Activated CD8-positive, alpha-beta memory T cell treated with anti-CD3 and anti-CD28 coated beads, Interleukin-2, amount 50 U/mL, for 48 hours (primary cell): ENCODE measurements at regions not wholly inside any gene's neighbourhood (a gene's known extent, or its start where the extent isn't known, plus 50 kb on each side); places are given as distances from the start of the nearest gene placed in this dataset.
"Not testable (repeated sequence)": the region's sequence is repeated elsewhere in the genome, so short reads cannot be mapped to it uniquely, and the experiment has no call there.

Experiments used
- DNase-seq: peaks from one replicate; pipeline ENCODE4 v3.0.0-alpha.2; 2020

- DNase-seq, result no peak
These were observed 112.0 kb upstream of the SLC38A2 start for GRCh38 chr12:46484396-46485061.

DNA sequence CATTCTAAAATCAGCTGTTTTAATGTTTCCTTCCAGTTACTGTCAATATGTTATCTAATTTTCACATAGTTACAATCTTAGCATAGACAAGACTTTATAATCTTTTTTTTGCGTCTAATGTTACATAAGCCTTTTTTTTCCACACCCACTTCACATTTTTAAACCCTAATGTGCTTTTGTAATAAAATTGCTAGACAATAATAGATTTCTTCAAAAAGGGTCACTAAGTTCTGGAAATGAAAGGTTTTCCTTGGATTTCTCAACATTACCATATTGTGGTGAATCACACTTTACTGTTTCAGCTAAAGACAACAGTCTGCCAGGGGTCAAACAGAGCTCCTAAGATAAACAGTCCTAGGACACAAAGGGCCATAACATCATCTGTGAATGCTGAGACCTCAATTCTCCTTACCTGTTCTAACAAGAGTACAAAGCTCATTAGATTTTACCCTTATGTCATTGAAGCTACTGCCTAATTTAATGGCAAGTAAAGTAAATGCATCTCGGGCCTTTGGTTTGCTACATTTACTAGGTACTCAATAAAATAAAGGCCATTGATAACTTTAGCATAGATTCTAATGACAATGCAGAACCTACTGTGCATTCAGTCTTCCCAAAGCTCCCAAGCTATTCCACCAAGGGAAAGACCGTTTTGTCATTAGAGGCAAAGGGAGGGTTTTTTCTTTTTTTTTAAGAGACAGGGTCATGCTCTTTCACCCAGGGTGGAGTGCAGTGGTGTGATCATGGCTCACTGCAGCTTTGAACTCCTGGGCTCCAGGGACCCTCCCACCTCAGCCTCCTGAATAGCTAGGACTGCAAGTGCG lies 111.2 kb upstream of the SLC38A2 start:
- no peak for DNase-seq

GRCh38 chr12:46480724-46481123 lies 108.2 kb upstream of the SLC38A2 start:
- DNase-seq, result no peak

DNA sequence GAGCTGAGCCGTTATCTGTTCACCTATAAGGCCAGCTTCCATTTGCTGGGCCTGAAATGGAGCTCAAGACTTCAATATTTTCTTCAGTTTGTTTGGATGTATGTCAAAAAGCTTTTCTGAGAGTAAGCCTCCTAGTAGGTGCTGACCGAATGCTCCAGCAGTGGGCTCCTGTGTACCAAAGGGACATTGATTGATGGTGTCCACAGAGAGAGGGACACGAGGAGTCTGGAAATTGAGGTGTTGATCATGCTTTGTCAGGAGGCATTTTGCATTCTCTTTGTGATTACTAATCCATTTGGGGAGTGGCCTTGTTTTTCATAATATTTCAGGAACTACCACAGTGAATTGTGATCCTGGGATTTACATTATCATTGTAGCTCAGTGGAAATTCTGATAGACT lies 107.7 kb upstream of the SLC38A2 start:
- no peak for DNase-seq

DNA sequence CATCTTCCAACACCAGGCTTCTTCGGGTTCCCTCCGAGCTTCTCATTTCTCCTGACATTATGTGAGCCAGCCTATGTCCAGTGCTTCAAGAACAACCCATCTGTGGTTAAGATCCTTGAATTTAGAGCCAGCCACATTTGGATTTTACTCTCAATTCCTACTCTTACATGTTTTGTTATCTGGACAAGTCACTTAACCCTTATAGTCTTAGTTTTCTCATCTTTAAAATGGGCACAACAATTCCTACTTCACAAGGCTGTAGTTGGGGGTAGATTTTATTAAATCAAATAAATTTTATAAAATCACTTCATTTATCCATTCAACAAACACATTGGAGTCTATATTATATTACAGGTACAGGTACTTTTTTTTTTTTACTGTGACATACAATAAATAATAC lies 105.5 kb upstream of the SLC38A2 start:
- no peak for DNase-seq

GRCh38 chr12:46477541-46477940 lies 105.0 kb upstream of the SLC38A2 start:
- DNase-seq, result no peak

- no peak for DNase-seq
These were observed 103.5 kb upstream of the SLC38A2 start for GRCh38 chr12:46475972-46476645.

DNA sequence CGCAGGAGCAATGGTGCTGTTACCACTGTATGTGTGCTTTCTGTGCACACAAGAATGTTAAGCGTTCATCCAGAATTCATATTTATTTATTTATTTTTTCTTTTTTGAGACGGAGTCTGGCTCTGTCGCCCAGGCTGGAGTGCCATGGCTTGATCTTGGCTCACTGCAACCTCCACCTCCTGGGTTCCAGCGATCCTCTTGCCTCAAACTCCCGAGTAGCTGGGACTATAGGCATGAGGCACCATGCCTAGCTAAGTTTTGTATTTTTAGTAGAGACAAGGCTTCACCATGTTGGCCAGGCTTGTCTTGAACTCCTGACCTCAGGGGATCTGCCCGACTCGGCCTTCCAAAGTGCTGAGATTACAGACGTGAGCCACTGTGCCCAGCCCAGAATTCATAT lies 101.8 kb upstream of the SLC38A2 start:
- not testable (repeated sequence) for DNase-seq

DNA sequence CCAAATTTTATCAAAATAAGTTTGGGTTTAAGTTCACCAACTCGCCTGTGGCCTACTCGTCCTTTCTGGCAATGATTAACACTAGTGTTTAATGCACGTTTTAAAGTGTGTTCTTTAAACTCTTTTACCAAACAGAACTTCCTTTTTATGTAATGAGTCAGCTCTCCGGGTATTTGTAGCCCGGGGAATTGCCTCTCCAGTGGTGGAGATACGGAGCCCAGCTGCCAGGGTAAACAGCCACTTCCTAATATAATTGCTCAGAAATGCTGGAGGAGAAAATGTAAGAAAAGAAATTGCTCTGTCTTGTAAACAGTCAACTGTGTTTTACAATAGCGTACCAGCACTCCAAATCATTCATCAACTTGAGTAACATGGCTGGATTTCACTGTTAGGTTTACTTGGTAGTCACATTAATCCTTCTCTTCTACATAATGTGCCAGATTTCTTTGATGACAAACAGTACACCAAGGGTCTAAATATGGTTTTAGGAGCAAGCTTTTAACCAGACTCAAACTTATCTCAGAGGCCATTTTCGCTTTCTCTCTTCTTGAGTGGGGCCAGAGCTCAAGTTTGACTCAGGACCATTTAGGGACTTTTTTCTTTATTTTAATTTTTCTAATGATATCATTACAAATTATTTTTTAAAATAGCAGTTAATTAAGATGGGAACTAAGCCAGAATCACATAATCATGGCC lies 101.2 kb upstream of the SLC38A2 start:
- no peak for DNase-seq

- DNase-seq, result no peak
These were observed 100.5 kb upstream of the SLC38A2 start for GRCh38 chr12:46472893-46473633.

GRCh38 chr12:46472144-46472705 lies 99.7 kb upstream of the SLC38A2 start:
- DNase-seq, result no peak

GRCh38 chr12:46471404-46471803 lies 98.8 kb upstream of the SLC38A2 start:
- no peak for DNase-seq

- no peak for DNase-seq
These were observed 98.4 kb upstream of the SLC38A2 start for GRCh38 chr12:46470975-46471374.

DNA sequence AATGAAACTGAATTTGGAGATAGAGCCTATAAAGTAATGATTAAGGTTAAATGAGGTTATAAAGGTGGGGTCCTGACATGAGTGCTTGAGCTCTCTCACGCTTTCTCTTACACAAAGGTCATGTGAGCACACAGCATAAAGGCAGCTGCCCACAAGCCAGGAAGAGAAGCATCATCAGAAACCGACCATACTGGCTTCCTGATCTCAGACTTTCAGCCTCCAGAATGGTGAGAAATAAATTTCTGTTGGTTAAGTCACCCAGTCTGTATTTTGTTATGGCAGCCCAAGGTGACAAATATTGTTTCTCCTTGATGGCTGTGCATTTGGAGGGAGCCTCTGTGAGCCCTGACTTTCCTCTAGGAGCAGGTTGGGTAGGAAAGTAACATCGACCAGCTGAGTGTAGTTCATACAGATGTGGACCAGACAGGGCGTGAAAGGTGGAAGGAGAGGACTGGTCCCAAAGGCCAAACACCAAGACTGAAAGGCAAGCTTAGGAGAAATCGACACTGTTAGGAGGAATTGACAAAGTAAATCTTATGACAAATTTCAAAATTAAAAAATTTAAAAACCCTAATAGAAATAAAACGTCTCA lies 97.6 kb upstream of the SLC38A2 start:
- DNase-seq, result no peak

GRCh38 chr12:46468813-46469212 lies 96.2 kb upstream of the SLC38A2 start:
- DNase-seq, result no peak

- DNase-seq, result no peak
These were observed 95.6 kb upstream of the SLC38A2 start for GRCh38 chr12:46468160-46468559.

DNA sequence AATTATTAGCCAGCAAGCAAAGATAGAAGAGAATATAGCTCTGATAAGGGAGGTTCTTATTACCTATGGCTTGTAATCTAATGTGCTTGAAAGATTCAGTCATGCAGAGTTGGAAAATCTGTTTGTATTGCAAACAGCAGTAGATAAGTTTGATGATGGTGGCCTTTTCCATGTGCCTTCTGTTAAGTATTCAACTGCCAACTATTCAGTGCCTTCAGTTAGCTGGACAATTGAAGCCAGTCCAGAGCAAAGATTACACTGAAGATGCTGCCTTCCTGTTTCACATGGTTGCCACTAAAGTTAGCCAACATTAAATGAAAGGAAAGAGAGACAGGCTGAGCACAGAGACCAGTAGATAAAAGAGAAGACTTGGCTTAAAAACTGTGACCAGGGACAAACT lies 92.7 kb upstream of the SLC38A2 start:
- DNase-seq, result no peak

DNA sequence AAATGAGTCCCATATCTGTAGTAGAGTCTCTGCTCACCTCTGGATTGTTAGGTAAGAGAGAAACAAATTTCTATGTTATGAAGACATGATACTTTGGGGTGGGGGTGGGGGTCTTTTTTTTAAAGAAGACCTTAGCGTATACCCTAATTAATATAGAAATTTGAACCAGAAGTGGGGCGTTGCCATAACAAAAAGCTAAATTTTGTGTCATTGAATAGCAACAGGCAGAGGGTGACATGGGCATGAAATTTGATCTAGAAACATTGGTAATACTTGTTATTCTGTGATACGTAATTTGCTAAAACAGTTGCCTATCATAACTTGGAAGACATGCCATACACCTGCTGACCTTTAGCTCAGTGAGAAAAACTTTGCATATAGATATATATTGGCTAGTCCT lies 92.3 kb upstream of the SLC38A2 start:
- DNase-seq, result no peak

GRCh38 chr12:46462641-46463355 lies 90.2 kb upstream of the SLC38A2 start:
- no peak for DNase-seq

GRCh38 chr12:46461907-46462640 lies 89.5 kb upstream of the SLC38A2 start:
- DNase-seq, result no peak
